Stimulated activated CD4-positive, alpha-beta T cell treated with anti-CD3 and anti-CD28 coated beads, Interleukin-2, amount 100 ng/mL, for 24 hours (primary cell): ENCODE measurements at regions not wholly inside any gene's neighbourhood (a gene's known extent, or its start where the extent isn't known, plus 50 kb on each side); places are given as distances from the start of the nearest gene placed in this dataset.
"Not testable (repeated sequence)": the region's sequence is repeated elsewhere in the genome, so short reads cannot be mapped to it uniquely, and the experiment has no call there.

Experiments
- DNase-seq, 2 donors: peaks; one replicate each; pipeline ENCODE4 v3.0.0-alpha.2; 2020

DNA sequence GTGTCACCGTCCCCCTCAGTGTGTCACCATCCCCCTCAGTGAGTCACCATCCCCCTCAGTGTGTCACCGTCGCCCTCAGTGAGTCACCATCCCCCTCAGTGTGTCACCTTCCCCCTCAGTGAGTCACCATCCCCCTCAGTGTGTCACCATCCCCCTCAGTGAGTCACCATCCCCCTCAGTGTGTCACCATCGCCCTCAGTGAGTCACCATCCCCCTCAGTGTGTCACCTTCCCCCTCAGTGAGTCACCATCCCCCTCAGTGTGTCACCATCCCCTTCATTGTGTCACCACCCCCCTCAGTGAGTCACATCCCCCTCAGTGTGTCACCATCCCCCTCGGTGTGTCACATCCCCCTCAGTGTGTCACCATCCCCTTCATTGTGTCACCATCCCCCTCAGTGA, 486.1 kb upstream of the SALL3 start:
- DNase-seq, result not testable (repeated sequence)

DNA sequence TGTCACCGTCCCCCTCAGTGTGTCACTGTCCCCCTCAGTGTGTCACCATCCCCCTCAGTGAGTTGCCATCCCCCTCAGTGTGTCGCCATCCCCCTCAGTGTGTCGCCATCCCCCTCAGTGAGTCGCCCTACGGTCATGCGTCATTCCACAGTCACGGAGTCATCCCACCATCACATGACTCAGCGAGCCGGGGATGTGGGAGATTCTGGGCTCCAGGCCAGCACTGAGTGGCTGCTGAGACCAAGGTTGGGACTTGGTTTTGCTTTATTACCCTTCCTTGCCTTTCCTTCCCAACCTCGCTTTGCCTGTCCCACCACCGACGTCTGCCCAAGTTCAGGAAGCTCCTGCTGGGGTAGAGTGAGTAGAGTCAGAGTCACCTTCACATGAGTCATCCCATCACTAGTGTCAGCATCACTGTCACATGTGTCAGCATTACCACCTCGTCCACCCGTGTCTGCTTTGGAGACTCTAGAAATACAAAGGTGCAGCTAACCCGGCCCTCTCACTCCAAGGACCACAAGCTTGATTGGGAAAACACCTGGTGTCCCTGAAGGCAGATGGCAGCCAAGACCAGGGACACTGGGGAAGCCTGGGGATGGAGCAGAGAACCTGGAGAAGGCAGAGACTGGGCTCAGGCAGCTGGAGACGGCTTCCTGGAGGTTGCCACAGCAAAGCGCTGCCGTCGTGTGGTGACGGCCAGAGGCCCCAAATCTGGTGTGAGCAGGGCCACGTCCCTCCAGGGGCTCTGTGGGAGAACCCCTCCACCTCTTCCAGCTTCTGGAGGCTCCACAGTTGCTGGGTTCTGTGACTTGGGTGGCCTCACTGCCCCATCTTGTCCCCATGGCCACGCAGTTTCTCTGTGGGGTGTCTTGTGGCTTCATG, 485.2 kb upstream of the SALL3 start:
- DNase-seq, result no peak

DNA sequence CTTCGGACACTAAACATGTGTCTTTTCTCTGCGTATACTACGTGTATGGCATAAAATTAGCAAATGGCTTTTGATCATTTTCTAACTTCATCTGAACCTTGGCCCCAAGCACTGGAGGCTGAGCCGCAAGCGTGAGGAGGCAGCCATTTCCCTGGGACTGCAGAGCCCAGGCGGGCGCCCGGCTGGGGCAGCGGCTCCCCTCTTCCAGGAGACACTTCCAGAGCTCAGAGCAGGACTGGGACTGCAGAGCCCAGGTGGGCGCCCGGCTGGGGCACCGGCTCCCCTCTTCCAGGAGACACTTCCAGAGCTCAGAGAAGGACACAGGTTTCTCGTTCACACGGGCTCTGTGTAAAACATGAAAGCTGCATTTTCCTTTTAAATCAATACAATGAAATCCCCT, 484.1 kb upstream of the SALL3 start:
- no peak for DNase-seq

- DNase-seq, result no peak
Measured at GRCh38 chr18:78496079-78496478, 483.5 kb upstream of the SALL3 start.

- no peak for DNase-seq
Measured at GRCh38 chr18:78497641-78498040, 482.0 kb upstream of the SALL3 start.

GRCh38 chr18:78499586-78499985, 480.0 kb upstream of the SALL3 start:
- DNase-seq, result no peak

DNA sequence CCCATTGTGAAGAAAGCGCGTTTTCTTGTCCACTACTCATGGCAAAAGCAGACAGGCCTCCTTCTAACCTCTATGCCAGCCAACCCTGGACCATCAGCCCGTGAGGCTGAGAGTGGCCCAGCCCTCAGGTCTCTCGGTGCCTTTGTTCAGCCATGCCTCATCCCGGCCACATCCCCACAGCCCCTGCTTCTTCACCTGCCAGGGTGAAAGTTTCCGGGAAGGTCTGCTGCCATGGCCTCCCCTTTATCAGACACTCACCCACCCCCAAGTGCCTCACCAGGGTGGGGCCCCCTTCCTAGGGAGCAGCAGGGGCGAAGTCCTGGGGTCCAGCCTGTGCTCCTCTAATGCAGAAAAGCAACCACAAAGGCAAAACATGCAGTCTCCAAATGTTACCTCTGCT, 478.4 kb upstream of the SALL3 start:
- DNase-seq, result no peak

DNA sequence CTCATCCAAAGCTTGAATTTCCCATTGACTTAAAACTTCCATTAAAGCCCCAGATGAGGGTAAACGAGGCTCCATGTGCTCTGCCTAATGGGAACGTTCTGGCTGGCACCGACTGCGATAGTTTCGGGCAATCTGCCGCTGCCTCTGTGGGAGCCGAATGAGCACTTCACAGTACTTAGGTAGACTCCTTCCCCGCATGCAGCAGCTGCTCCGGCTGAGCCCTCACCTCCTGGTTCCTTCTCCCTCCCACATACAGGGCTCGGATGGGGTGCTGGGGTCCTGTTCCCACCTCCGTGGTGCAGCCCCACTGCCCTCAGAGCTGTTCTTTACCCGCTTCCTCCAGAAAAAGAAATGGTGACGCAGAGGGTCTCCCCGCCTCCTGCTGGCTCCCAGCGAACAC, 476.5 kb upstream of the SALL3 start:
- no peak for DNase-seq

DNA sequence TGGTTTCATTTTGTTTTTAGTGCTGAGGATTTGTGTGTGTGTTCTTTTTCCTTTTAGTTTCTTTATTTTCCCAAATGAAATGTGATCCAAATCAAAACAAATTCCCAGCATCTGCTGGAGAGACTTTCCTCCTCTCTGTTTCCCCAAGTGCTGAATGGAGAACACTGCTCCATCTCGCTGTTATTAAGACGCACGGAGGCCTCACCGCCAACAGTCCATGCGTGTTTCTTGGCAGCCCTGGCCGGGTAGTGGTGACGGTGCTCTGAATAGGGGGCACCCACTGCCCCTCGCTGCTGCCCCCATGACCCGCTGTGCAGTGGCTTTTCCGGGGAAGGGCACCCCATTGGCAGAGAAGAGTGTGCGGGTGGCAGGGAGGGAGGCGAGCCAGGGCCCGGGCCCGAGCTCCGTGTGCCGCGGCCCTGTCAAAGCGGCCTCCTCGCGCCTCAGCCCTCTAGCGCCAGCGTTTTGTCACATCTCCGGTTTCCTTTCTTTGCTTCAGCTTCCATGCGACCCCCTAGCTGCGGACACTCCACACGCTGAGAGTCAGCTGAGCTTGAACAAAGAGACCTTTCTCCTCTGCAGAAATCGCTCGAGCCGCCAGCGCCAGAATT, 473.7 kb upstream of the SALL3 start:
- no peak for DNase-seq

- no peak for DNase-seq
Measured at GRCh38 chr18:78507217-78507616, 472.4 kb upstream of the SALL3 start.

DNA sequence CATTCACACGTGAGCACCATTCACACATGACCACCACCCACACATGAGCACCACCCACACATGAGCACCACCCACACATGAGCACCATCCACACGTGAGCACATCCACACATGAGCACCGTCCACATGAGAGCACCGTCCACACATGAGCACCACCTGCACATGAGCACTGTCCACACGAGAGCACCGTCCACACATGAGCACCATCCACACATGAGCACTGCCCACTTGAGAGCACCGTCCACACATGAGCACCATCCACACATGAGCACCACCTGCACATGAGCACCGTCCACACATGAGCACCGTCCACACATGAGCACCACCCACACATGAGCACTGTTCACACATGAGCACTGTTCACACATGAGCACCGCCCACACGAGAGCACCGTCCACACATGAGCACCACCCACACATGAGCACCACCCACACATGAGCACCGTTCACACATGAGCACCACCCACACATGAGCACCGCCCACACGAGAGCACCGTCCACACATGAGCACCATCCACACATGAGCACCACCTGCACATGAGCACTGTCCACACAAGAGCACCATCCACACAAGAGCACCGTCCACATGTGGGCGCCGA, 471.3 kb upstream of the SALL3 start:
- DNase-seq, result not testable (repeated sequence)

DNA sequence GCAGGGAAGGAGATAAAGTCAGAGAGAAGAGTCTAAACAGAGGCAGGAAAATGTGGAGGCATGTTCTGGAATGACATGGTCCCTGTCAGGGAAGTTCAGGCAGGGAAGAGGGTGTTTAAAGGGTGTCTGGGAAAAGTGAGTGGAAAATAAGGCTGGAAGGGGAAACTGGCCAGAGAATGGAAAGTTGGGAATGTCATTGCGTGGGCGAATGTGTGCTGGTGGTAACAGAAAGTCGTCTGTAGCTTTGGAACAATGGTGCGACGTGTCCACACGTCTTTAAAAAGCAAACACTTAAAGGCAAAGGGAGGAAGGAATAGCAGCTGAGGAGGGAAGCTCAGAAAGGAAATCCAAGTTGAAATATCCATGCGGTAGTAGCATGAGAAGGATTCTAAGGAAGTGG, 469.5 kb upstream of the SALL3 start:
- DNase-seq, result no peak

DNA sequence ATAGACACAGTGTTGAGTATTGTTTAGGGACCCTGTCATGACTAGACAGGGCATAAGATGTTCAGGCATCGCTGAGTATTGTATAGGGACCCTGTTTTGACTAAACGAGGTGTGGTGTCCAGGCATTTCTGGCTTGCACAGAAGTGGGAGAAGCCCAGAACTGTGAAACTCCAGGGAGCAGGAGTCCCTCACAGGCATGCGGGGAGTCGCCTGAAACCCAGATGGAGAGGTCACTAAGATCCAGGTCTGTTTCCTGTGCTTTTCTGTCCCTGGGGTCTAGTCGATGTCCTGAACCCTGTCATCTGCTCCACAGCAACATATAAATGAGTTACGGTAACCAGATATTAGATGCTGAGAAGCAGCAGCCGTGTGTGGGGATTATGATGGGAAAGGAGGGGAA, 469.0 kb upstream of the SALL3 start:
- DNase-seq, result no peak

GRCh38 chr18:78511666-78512601, 467.7 kb upstream of the SALL3 start:
- DNase-seq, result no peak

- no peak for DNase-seq
Measured at GRCh38 chr18:78514910-78515670, 464.5 kb upstream of the SALL3 start.

DNA sequence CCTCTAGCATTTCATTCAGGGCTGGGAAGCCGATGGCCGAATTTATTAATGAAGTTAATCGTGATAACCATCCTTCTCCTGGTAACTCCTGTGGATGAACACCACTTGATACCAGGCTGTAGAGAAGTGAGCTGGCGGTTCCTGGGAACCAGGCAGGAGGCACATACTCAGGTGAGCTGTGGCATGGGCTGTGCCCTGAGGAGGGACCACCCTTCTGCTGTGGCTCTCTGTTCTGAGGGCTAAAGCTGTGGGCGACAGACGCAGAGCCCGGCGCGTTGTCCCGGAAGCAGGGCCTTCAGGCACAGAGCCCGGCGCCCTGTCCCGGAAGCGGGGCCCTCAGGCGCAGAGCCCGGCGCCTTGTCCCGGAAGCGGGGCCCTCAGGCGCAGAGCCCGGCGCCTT, 462.3 kb upstream of the SALL3 start:
- no peak for DNase-seq

- DNase-seq, result no peak
Measured at GRCh38 chr18:78517973-78518372, 461.6 kb upstream of the SALL3 start.

DNA sequence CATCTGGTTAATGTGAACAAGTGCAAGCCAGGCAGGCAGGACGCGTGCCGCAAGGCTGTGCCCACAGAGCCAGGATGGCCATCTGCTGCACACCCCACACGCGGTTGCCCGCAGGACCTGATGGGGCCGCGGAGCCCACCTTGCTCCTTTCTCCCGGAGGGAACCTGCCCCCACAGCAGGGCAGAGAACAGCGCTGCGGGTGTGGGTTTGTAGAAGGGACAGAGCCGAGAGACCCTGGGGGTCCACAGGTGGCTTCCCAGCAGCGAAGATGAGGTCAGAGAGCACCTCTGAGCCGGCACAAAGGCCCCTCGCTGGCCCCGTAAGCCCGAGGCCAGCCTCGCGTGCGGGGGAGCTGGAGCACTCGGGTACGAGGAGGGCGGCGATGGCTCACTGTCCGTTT, 460.8 kb upstream of the SALL3 start:
- DNase-seq, result no peak

DNA sequence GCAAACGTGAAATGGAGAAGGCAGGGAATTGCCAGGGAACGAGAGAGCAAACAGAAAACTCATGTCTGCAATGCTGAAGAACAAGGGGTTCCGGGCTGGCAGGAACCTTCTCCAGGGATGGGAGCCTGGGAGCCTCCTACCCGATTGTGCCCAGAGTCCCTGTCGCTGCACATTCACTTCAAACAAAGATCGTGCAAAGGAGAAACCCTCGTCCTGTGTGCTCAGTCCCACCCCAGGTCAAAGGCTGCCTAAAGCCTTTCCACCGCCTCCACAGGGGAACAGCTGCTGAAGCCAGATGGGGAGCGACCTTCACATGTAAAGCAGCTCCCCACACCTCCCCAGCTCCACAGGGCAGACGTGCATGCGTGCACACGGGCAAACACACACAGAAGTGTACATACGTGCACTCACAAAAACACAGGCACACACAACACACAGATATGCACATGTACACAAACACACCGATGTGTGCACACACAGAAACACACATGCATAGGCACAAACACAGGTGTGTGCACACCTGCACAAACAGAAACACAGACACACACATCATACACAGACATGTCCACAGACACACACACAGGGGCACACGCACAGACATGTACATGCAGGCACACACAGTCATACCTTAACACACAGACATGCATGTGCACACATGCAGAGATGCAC, 460.1 kb upstream of the SALL3 start:
- DNase-seq, result no peak

- no peak for DNase-seq
Measured at GRCh38 chr18:78521136-78521535, 458.5 kb upstream of the SALL3 start.

GRCh38 chr18:78521744-78522143, 457.9 kb upstream of the SALL3 start:
- DNase-seq, result no peak

GRCh38 chr18:78522507-78522906, 457.1 kb upstream of the SALL3 start:
- DNase-seq, result no peak
